ENCODE measurements at regions not wholly inside any gene's neighbourhood (a gene's known extent, or its start where the extent isn't known, plus 50 kb on each side); places are given as distances from the start of the nearest gene placed in this dataset.

DNA sequence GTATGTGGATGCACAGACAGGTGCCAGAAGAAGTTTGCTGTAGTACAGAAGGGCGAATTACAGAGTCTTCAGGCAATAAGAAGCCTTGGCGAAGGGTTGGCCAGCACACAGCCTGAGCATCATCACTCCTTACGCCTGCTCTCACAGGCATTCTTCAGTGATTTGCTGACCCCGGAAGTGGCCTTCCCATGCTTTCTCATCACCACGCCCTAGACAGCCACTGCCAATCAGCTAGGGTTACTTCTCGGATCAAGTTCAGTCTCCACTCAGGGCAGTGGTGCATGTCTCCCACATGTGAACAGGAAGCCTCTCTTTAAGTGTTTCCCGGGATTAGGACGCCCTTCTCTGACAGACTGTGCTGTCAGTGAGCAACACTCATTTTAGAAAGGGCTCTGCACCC lies 81.8 kb downstream of the C1QL2 start:
- DNase-seq (ENCODE audit: low spot score) (no peak), ATAC-seq (no peak)
- Histone ChIP-seq H3K9me2 (ENCODE audit: insufficient read depth) (no peaks in the 10 kb centered on the region), H2AFZ (no peak overlapping the region), H4K20me1 (replicated peaks; ENCODE audit: insufficient read depth) (no peaks in the 10 kb centered on the region), H3F3A (replicated peaks; ENCODE audit: low read depth) (no peaks in the 10 kb centered on the region), H3K36me3 (ENCODE audit: insufficient read depth) (no peaks in the 10 kb centered on the region), H3K79me2 (replicated peaks; ENCODE audit: insufficient read depth) (no peaks in the 10 kb centered on the region), H3K27ac (ENCODE audit: low read depth) (no peak overlapping the region), H3K4me2 (no peak overlapping the region), H3K4me1 (ENCODE audit: insufficient read depth) (no peaks in the 10 kb centered on the region), H3K27me3 (ENCODE audit: insufficient read depth) (no peaks in the 10 kb centered on the region), H3K4me3 (no peak overlapping the region)
- TF ChIP-seq CREB1 (CRISPR knock-in tag; IDR thresholded peaks at IDR 0.05; ENCODE audit: low read depth) = no peak
- TF ChIP-seq, protein P1, sequence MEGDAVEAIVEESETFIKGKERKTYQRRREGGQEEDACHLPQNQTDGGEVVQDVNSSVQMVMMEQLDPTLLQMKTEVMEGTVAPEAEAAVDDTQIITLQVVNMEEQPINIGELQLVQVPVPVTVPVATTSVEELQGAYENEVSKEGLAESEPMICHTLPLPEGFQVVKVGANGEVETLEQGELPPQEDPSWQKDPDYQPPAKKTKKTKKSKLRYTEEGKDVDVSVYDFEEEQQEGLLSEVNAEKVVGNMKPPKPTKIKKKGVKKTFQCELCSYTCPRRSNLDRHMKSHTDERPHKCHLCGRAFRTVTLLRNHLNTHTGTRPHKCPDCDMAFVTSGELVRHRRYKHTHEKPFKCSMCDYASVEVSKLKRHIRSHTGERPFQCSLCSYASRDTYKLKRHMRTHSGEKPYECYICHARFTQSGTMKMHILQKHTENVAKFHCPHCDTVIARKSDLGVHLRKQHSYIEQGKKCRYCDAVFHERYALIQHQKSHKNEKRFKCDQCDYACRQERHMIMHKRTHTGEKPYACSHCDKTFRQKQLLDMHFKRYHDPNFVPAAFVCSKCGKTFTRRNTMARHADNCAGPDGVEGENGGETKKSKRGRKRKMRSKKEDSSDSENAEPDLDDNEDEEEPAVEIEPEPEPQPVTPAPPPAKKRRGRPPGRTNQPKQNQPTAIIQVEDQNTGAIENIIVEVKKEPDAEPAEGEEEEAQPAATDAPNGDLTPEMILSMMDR (conservative IDR thresholded peaks at IDR 0.05; ENCODE audit: low read depth in 2 of 2) = no peak
- no peak for TF ChIP-seq EZH2phosphoT487 (IDR thresholded peaks at IDR 0.05; ENCODE audit: unreplicated experiment)
- TF ChIP-seq EZH2 (IDR thresholded peaks at IDR 0.05; ENCODE audit: low read depth, unreplicated experiment) = no peak
- TF ChIP-seq, protein P2, sequence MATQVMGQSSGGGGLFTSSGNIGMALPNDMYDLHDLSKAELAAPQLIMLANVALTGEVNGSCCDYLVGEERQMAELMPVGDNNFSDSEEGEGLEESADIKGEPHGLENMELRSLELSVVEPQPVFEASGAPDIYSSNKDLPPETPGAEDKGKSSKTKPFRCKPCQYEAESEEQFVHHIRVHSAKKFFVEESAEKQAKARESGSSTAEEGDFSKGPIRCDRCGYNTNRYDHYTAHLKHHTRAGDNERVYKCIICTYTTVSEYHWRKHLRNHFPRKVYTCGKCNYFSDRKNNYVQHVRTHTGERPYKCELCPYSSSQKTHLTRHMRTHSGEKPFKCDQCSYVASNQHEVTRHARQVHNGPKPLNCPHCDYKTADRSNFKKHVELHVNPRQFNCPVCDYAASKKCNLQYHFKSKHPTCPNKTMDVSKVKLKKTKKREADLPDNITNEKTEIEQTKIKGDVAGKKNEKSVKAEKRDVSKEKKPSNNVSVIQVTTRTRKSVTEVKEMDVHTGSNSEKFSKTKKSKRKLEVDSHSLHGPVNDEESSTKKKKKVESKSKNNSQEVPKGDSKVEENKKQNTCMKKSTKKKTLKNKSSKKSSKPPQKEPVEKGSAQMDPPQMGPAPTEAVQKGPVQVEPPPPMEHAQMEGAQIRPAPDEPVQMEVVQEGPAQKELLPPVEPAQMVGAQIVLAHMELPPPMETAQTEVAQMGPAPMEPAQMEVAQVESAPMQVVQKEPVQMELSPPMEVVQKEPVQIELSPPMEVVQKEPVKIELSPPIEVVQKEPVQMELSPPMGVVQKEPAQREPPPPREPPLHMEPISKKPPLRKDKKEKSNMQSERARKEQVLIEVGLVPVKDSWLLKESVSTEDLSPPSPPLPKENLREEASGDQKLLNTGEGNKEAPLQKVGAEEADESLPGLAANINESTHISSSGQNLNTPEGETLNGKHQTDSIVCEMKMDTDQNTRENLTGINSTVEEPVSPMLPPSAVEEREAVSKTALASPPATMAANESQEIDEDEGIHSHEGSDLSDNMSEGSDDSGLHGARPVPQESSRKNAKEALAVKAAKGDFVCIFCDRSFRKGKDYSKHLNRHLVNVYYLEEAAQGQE (IDR thresholded peaks at IDR 0.05; ENCODE audit: unreplicated experiment) = no peak
- TF ChIP-seq NANOG (IDR thresholded peaks at IDR 0.05; ENCODE audit: borderline replicate concordance) = no peak
- TF ChIP-seq, protein P3, sequence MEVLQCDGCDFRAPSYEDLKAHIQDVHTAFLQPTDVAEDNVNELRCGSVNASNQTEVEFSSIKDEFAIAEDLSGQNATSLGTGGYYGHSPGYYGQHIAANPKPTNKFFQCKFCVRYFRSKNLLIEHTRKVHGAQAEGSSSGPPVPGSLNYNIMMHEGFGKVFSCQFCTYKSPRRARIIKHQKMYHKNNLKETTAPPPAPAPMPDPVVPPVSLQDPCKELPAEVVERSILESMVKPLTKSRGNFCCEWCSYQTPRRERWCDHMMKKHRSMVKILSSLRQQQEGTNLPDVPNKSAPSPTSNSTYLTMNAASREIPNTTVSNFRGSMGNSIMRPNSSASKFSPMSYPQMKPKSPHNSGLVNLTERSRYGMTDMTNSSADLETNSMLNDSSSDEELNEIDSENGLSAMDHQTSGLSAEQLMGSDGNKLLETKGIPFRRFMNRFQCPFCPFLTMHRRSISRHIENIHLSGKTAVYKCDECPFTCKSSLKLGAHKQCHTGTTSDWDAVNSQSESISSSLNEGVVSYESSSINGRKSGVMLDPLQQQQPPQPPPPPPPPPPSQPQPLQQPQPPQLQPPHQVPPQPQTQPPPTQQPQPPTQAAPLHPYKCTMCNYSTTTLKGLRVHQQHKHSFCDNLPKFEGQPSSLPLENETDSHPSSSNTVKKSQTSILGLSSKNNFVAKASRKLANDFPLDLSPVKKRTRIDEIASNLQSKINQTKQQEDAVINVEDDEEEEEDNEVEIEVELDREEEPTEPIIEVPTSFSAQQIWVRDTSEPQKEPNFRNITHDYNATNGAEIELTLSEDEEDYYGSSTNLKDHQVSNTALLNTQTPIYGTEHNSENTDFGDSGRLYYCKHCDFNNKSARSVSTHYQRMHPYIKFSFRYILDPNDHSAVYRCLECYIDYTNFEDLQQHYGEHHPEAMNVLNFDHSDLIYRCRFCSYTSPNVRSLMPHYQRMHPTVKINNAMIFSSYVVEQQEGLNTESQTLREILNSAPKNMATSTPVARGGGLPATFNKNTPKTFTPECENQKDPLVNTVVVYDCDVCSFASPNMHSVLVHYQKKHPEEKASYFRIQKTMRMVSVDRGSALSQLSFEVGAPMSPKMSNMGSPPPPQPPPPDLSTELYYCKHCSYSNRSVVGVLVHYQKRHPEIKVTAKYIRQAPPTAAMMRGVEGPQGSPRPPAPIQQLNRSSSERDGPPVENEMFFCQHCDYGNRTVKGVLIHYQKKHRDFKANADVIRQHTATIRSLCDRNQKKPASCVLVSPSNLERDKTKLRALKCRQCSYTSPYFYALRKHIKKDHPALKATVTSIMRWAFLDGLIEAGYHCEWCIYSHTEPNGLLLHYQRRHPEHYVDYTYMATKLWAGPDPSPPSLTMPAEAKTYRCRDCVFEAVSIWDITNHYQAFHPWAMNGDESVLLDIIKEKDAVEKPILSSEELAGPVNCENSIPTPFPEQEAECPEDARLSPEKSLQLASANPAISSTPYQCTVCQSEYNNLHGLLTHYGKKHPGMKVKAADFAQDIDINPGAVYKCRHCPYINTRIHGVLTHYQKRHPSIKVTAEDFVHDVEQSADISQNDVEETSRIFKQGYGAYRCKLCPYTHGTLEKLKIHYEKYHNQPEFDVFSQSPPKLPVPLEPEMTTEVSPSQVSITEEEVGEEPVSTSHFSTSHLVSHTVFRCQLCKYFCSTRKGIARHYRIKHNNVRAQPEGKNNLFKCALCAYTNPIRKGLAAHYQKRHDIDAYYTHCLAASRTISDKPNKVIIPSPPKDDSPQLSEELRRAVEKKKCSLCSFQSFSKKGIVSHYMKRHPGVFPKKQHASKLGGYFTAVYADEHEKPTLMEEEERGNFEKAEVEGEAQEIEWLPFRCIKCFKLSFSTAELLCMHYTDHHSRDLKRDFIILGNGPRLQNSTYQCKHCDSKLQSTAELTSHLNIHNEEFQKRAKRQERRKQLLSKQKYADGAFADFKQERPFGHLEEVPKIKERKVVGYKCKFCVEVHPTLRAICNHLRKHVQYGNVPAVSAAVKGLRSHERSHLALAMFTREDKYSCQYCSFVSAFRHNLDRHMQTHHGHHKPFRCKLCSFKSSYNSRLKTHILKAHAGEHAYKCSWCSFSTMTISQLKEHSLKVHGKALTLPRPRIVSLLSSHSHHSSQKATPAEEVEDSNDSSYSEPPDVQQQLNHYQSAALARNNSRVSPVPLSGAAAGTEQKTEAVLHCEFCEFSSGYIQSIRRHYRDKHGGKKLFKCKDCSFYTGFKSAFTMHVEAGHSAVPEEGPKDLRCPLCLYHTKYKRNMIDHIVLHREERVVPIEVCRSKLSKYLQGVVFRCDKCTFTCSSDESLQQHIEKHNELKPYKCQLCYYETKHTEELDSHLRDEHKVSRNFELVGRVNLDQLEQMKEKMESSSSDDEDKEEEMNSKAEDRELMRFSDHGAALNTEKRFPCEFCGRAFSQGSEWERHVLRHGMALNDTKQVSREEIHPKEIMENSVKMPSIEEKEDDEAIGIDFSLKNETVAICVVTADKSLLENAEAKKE (CRISPR knock-in tag; IDR thresholded peaks at IDR 0.05) = no peak
- no peak for TF ChIP-seq JUNB (IDR thresholded peaks at IDR 0.05; ENCODE audit: unreplicated experiment)
- no peak for TF ChIP-seq ZNF114 (CRISPR knock-in tag; IDR thresholded peaks at IDR 0.05)
- no peak for TF ChIP-seq POLR2AphosphoS5 (IDR thresholded peaks at IDR 0.05; ENCODE audit: low read depth)
- TF ChIP-seq, protein P4, sequence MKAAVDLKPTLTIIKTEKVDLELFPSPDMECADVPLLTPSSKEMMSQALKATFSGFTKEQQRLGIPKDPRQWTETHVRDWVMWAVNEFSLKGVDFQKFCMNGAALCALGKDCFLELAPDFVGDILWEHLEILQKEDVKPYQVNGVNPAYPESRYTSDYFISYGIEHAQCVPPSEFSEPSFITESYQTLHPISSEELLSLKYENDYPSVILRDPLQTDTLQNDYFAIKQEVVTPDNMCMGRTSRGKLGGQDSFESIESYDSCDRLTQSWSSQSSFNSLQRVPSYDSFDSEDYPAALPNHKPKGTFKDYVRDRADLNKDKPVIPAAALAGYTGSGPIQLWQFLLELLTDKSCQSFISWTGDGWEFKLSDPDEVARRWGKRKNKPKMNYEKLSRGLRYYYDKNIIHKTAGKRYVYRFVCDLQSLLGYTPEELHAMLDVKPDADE (IDR thresholded peaks at IDR 0.05) = no peak
- no peak for TF ChIP-seq ZNF331 (CRISPR knock-in tag; IDR thresholded peaks at IDR 0.05; ENCODE audit: low read depth)
- Mint-ChIP-seq H3K9me3 (no peaks in the 10 kb centered on the region), H3K36me3 (ENCODE audit: low read depth) (no peaks in the 10 kb centered on the region), H3K27me3 (ENCODE audit: insufficient read depth, low read depth, poor library complexity) (peaks cover 5% of the 10 kb centered on the region), H3K4me1 (no peaks in the 10 kb centered on the region), H3K4me3 (no peak overlapping the region), H3K27ac (no peak overlapping the region)

Data from GM23338 (cell line).